H9 (cell line): ENCODE measurements at regions not wholly inside any gene's neighbourhood (a gene's known extent, or its start where the extent isn't known, plus 50 kb on each side); places are given as distances from the start of the nearest gene placed in this dataset.

Experiments
- DNase-seq: peaks from one replicate; pipeline ENCODE4 v3.0.0-alpha.2; 2017
- H2AFZ ChIP-seq: one replicate; pipeline ENCODE4 v1.6.1; 2013; ENCODE audit warnings: mild to moderate bottlenecking, low read length, control low read depth, moderate library complexity
- H2AK5ac ChIP-seq: 2 replicates; pipeline ENCODE4 v1.6.1; 2013; ENCODE audit warnings: low read length, control low read depth, mixed read lengths; ENCODE audit not compliant: insufficient read length
- H2BK120ac ChIP-seq: one replicate; pipeline ENCODE4 v1.6.1; 2013; ENCODE audit warnings: low read depth, mild to moderate bottlenecking, low read length, control low read depth, inconsistent platforms; ENCODE audit not compliant: poor library complexity, severe bottlenecking
- H2BK12ac ChIP-seq: 2 replicates; pipeline ENCODE4 v1.6.1; 2013; ENCODE audit warnings: low read length, control low read depth, mixed read lengths, low read depth; ENCODE audit not compliant: insufficient read length
- H2BK15ac ChIP-seq: 2 replicates; pipeline ENCODE4 v1.6.1; 2013; ENCODE audit warnings: low read depth, low read length, control low read depth
- H2BK20ac ChIP-seq: one replicate; pipeline ENCODE4 v1.6.1; 2013; ENCODE audit warnings: low read depth, mild to moderate bottlenecking, low read length, control low read depth, inconsistent platforms; ENCODE audit not compliant: poor library complexity, severe bottlenecking
- H2BK5ac ChIP-seq: 2 replicates; pipeline ENCODE4 v1.6.1; 2013; ENCODE audit warnings: low read length, control low read depth, mixed read lengths; ENCODE audit not compliant: insufficient read length
- H3K14ac ChIP-seq: 2 replicates; pipeline ENCODE4 v1.6.1; 2013; ENCODE audit warnings: low read length, control low read depth; ENCODE audit not compliant: insufficient read depth
- H3K18ac ChIP-seq: 2 replicates; pipeline ENCODE4 v1.6.1; 2013; ENCODE audit warnings: low read depth, mild to moderate bottlenecking, mixed read lengths, low read length, control low read depth; ENCODE audit not compliant: insufficient read length
- H3K23ac ChIP-seq: 2 replicates; pipeline ENCODE4 v1.6.1; 2013; ENCODE audit warnings: low read length, control low read depth, mixed read lengths, low read depth; ENCODE audit not compliant: insufficient read length
- H3K23me2 ChIP-seq: 2 replicates; pipeline ENCODE4 v1.6.1; 2013; ENCODE audit warnings: low read depth, mild to moderate bottlenecking, mixed read lengths, low read length, control low read depth; ENCODE audit not compliant: insufficient read length, poor library complexity, severe bottlenecking
- H3K27ac ChIP-seq: 2 replicates; pipeline ENCODE4 v1.5.1; 2013; ENCODE audit warnings: low read length, control low read depth, mixed read lengths, low read depth; ENCODE audit not compliant: insufficient read length
- H3K27me3 ChIP-seq: 2 replicates; pipeline ENCODE4 v1.6.1; 2013; ENCODE audit warnings: low read length, control low read depth, inconsistent platforms; ENCODE audit not compliant: insufficient read depth
- H3K4ac ChIP-seq: 2 replicates; pipeline ENCODE4 v1.6.1; 2013; ENCODE audit warnings: low read depth, mild to moderate bottlenecking, control low read depth, inconsistent platforms, low read length, moderate library complexity
- H3K4me1 ChIP-seq: 2 replicates; pipeline ENCODE4 v1.6.1; 2013; ENCODE audit warnings: low read length, control low read depth, inconsistent platforms; ENCODE audit not compliant: insufficient read depth
- H3K4me2 ChIP-seq: 2 replicates; pipeline ENCODE4 v1.6.1; 2013; ENCODE audit warnings: low read length, control low read depth, mixed read lengths; ENCODE audit not compliant: insufficient read length, insufficient read depth
- H3K56ac ChIP-seq: 2 replicates; pipeline ENCODE4 v1.6.1; 2013; ENCODE audit warnings: low read depth, mild to moderate bottlenecking, mixed read lengths, low read length, control low read depth; ENCODE audit not compliant: insufficient read length
- H3K79me1 ChIP-seq: 2 replicates; pipeline ENCODE4 v1.6.1; 2013; ENCODE audit warnings: low read depth, mild to moderate bottlenecking, moderate library complexity, low read length, control low read depth, inconsistent platforms; ENCODE audit not compliant: insufficient read depth, poor library complexity, severe bottlenecking
- H3K79me2 ChIP-seq: 2 replicates; pipeline ENCODE4 v1.6.1; 2013; ENCODE audit warnings: low read length, control low read depth, inconsistent platforms; ENCODE audit not compliant: insufficient read depth
- H3K9ac ChIP-seq: 2 replicates; pipeline ENCODE4 v1.6.1; 2013; ENCODE audit warnings: low read length, control low read depth, mixed read lengths; ENCODE audit not compliant: insufficient read length; ENCODE audit errors: extremely low read depth
- H3K9me3 ChIP-seq: one replicate; pipeline ENCODE4 v1.6.1; 2013; ENCODE audit warnings: low read depth, low read length, inconsistent platforms; ENCODE audit not compliant: control insufficient read depth
- H3T11ph ChIP-seq: one replicate; pipeline ENCODE4 v1.6.1; 2013; ENCODE audit warnings: mild to moderate bottlenecking, low read length, control low read depth, inconsistent platforms
- H4K20me1 ChIP-seq: one replicate; pipeline ENCODE4 v1.6.1; 2013; ENCODE audit not compliant: control insufficient read depth, insufficient read length, insufficient read depth
- H4K5ac ChIP-seq: 2 replicates; pipeline ENCODE4 v1.6.1; 2013; ENCODE audit warnings: low read depth, mild to moderate bottlenecking, mixed read lengths, low read length, control low read depth; ENCODE audit not compliant: insufficient read length
- H4K8ac ChIP-seq: replicated peaks from 2 replicates; pipeline ENCODE4 v1.6.1; 2013; ENCODE audit warnings: low read length, control low read depth, mixed read lengths, low read depth; ENCODE audit not compliant: insufficient read length
- H4K91ac ChIP-seq: 2 replicates; pipeline ENCODE4 v1.6.1; 2013; ENCODE audit warnings: low read depth, mild to moderate bottlenecking, moderate library complexity, mixed read lengths, low read length, control low read depth; ENCODE audit not compliant: insufficient read length
- H3K27ac Mint-ChIP-seq, 3 experiments: 2 replicates in 2 of 3; 3 replicates in 1 of 3; pipeline ENCODE4 v1.8.0; 2020 to 2021; ENCODE audit warnings: mixed read lengths in 3 of 3, mild to moderate bottlenecking in 1 of 3, moderate library complexity in 1 of 3
- H3K27me3 Mint-ChIP-seq: 2 replicates; pipeline ENCODE4 v1.8.0; 2021; ENCODE audit warnings: low read depth, mild to moderate bottlenecking, moderate library complexity, mixed read lengths
- H3K36me3 Mint-ChIP-seq, 3 experiments: 2 replicates in 2 of 3; 3 replicates in 1 of 3; pipeline ENCODE4 v1.8.0; 2020 to 2021; ENCODE audit warnings: low read depth in 3 of 3, mixed read lengths in 3 of 3; ENCODE audit not compliant: insufficient read depth in 1 of 3
- H3K4me1 Mint-ChIP-seq, 2 experiments: 2 replicates each; pipeline ENCODE4 v1.8.0; 2020; ENCODE audit warnings: mixed read lengths in 2 of 2
- H3K4me3 Mint-ChIP-seq, 2 experiments: 2 replicates in 1 of 2; 3 replicates in 1 of 2; pipeline ENCODE4 v1.8.0; 2020 to 2021; ENCODE audit warnings: mild to moderate bottlenecking in 2 of 2, mixed read lengths in 2 of 2, moderate library complexity in 1 of 2
- H3K9me3 Mint-ChIP-seq, 2 experiments: 2 replicates in 1 of 2; 3 replicates in 1 of 2; pipeline ENCODE4 v1.8.0; 2020; ENCODE audit warnings: mild to moderate bottlenecking in 2 of 2, mixed read lengths in 2 of 2, moderate library complexity in 1 of 2
- WGBS: extraction: QIAGEN DNeasy Blood & Tissue Kit; methylation state at CpG from one replicate; pipeline ENCODE4 v1.1.7; 2013; ENCODE audit warnings: missing lambda C conversion rate, low lambda C conversion rate, mixed read lengths; ENCODE audit not compliant: insufficient read length; ENCODE audit errors: extremely low coverage; 5-methylcytosine and 5-hydroxymethylcytosine counted together
- TF ChIP-seq, protein P1 (sequence below): fragments of 200-600 bp; sonication (generic); conservative IDR thresholded peaks from 3 replicates; pipeline ENCODE4 v1.8.0; 2021; ENCODE audit warnings: antibody characterized with exemption, mild to moderate bottlenecking

DNA sequence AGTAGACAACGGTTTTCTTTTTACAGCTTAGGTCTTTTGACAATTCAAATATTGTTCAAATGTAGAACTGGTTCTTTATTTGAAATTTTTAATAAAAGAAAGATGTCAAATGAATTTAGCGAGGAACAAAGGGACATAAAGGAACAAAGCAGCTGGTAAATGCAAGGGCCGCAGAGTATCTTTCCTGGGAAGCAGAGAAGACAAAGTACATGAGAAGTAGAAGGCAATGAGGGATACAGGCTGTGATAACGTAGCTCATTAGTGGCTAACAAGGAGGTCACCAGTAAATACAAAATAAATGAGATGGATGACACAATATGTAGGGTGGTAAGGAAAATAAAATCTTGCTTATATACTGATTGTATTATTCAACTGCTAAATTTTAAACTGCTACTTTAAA lies 762.8 kb downstream of the VGLL3 start:
- TF ChIP-seq, protein P1, sequence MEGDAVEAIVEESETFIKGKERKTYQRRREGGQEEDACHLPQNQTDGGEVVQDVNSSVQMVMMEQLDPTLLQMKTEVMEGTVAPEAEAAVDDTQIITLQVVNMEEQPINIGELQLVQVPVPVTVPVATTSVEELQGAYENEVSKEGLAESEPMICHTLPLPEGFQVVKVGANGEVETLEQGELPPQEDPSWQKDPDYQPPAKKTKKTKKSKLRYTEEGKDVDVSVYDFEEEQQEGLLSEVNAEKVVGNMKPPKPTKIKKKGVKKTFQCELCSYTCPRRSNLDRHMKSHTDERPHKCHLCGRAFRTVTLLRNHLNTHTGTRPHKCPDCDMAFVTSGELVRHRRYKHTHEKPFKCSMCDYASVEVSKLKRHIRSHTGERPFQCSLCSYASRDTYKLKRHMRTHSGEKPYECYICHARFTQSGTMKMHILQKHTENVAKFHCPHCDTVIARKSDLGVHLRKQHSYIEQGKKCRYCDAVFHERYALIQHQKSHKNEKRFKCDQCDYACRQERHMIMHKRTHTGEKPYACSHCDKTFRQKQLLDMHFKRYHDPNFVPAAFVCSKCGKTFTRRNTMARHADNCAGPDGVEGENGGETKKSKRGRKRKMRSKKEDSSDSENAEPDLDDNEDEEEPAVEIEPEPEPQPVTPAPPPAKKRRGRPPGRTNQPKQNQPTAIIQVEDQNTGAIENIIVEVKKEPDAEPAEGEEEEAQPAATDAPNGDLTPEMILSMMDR, result no peak
- H2BK5ac ChIP-seq, result no peak overlapping the region
- peak overlapping the region in 1 of 3 experiments; percentile 32; a peak in 4 of 7 replicates for H3K27ac Mint-ChIP-seq
- H3K4me1 Mint-ChIP-seq, result peaks cover 0 to 3% of the 10 kb centered on the region in 2 experiments; a peak in 1 of 4 replicates
- H2BK120ac ChIP-seq, result no peak overlapping the region
- H4K8ac ChIP-seq, result no peak overlapping the region
- H3K79me2 ChIP-seq, result no peaks in the 10 kb centered on the region
- no peak overlapping the region for H2BK12ac ChIP-seq
- WGBS, result no CpG with 5 or more reads among the region's 4 CpGs
- no peak for DNase-seq
- no peak overlapping the region for H3K4ac ChIP-seq
- H3K18ac ChIP-seq, result no peak overlapping the region
- no peak overlapping the region for H2BK15ac ChIP-seq
- H3K23me2 ChIP-seq, result no peaks in the 10 kb centered on the region
- no peak overlapping the region for H3K23ac ChIP-seq
- no peak overlapping the region for H3K56ac ChIP-seq
- no peak overlapping the region for H2BK20ac ChIP-seq
- no peak overlapping the region for H2AK5ac ChIP-seq
- no peaks in the 10 kb centered on the region for H3K27me3 Mint-ChIP-seq
- H4K20me1 ChIP-seq, result no peaks in the 10 kb centered on the region
- H3K9ac ChIP-seq, result no peak overlapping the region
- H4K5ac ChIP-seq, result no peak overlapping the region
- no peak overlapping the region for H3K27ac ChIP-seq
- no peak overlapping the region for H3K14ac ChIP-seq
- no peaks in the 10 kb centered on the region for H3K27me3 ChIP-seq
- H4K91ac ChIP-seq, result no peak overlapping the region
- no peak overlapping the region for H2AFZ ChIP-seq
- no peaks in the 10 kb centered on the region for H3K9me3 Mint-ChIP-seq
- no peak overlapping the region for H3T11ph ChIP-seq
- H3K36me3 Mint-ChIP-seq, result no peaks in the 10 kb centered on the region
- no peaks in the 10 kb centered on the region for H3K4me1 ChIP-seq
- no peaks in the 10 kb centered on the region for H3K79me1 ChIP-seq
- no peak overlapping the region for H3K4me2 ChIP-seq
- no peak overlapping the region for H3K4me3 Mint-ChIP-seq
- H3K9me3 ChIP-seq, result no peaks in the 10 kb centered on the region
